CD4-positive, alpha-beta T cell treated with Interleukin-4 for 4 hours (primary cell): ENCODE measurements at regions not wholly inside any gene's neighbourhood (a gene's known extent, or its start where the extent isn't known, plus 50 kb on each side); places are given as distances from the start of the nearest gene placed in this dataset.
"Not testable (repeated sequence)": the region's sequence is repeated elsewhere in the genome, so short reads cannot be mapped to it uniquely, and the experiment has no call there.

ENCODE experiments used
- DNase-seq: peaks from one replicate; pipeline ENCODE4 v3.0.0-alpha.2; 2020

DNA sequence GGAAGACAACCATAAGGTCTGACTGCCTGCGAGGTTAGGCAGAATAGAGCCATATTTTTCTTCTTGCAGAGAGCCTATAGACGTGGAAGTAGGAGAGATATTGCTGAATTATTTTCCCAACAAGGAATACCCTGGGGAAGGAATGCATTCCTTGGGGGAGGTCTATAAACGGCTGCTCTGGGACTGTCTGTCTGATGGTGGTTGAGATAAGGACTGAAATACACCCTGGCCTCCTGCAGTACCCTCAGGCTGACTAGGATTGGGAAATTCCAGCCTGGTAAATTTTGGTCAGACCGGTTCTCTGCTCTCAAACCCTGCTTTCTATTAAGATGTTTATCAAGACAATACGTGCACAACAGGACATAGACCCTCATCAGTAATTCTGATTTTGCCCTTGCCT, 617.5 kb upstream of the GRIN3A start:
- no peak for DNase-seq

DNA sequence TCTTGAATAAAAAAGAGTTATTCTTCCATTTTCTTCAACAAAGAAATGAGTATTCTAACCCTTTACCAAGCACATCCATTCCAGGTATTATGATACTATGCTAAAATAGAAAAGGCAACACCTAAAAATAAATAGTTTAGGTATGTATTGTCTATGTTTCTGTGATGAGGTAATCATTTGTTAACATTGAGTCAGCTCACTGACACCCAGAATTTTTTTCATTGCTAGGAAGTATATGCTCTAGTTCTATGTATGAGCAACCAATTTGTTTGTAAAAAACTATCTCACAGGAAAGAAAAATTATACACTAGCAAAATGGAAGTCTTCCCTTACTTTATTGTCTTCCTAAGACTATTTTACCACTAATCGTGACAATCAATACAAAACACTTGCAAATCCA, 615.6 kb upstream of the GRIN3A start:
- no peak for DNase-seq

DNA sequence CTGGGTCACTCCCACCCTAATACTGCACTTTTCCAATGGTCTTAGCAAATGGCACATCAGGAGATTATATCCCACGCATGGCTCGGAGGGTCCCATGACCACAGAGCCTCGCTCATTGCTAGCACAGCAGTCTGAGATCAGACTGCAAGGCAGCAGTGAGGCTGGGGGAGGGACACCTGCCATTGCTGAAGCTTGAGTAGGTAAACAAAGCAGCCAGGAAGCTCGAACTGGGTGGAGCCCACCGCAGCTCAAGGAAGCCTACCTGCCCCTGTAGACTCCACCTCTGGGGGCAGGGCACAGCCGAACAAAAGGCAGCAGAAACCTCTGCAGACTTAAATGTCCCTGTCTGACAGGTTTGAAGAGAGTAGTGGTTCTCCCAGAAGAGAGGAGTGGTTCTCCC, 599.0 kb upstream of the GRIN3A start:
- not testable (repeated sequence) for DNase-seq

DNA sequence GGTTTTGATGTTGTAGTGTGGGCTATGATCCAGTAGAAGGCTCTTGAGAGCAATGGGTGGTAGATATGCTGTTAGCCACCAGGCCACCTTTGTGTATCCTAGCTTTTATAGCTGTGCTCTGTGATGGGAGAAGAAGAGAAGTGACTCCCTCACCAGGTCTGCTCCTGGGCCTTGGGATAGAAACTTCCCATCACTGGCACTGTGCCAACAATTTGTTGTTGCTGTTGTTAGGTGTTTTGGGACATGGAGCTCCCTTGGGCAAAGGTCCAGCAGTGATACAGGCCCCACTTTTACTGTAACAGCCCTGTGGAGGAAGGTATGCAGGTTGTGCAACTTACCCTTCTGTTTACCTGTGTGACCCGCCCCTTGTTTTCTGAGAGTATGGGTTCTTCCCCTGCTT, 570.9 kb upstream of the GRIN3A start:
- DNase-seq = no peak

DNA sequence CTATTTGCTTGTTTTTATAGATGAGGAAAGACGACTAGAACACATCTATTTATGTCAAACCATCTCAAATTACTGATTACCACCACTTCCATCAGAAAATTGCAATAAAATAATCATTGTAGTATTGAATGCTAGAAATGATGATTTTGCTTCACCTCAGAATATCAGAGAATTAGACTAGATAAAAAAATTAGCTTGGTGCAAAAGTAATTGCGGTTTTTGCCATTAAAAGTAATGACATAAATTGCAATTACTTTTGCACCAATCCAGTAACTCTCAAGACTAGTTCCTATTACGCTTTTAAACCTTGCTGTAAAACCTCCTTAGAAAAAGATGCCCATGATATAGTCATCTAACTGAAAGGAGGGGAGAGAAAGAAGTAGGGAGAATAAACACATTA, 556.7 kb upstream of the GRIN3A start:
- no peak for DNase-seq

DNA sequence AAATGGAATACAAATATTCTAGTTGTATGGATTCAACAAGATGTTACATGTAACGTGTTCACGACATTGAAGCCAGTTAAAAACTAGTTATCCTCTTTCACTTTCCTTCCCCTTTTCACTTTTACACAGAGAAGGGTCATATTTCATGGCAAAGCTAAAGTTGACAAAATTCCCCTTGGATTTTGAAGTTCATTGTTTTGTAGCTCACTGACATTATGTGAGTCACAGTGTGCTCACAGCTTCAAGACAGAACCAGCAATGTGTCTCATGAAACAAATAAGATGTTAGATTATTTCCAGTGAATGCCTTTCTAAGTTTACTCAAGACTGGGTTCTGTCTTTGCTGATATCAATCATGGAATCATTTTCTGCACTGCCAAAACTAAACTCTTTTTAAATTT, 535.5 kb upstream of the GRIN3A start:
- DNase-seq = no peak

DNA sequence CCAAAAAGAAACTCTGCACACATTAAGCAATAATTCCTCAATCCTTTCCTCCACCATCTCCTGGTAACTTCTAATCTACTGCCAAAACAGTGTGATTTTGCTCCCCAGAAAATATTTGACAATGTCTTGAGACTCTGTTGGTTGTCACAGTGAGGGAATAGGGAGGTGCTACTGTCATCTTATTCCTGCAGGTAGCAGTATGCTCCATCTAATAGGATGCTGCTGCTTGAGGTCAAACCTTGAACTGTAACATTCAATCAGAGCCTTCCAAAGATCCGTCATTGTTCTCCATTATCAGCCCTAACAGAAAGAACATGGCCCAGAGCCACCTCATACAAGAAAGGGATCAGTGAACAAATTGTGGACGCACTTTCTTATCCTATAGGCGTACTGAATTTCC, 514.7 kb upstream of the GRIN3A start:
- no peak for DNase-seq

DNA sequence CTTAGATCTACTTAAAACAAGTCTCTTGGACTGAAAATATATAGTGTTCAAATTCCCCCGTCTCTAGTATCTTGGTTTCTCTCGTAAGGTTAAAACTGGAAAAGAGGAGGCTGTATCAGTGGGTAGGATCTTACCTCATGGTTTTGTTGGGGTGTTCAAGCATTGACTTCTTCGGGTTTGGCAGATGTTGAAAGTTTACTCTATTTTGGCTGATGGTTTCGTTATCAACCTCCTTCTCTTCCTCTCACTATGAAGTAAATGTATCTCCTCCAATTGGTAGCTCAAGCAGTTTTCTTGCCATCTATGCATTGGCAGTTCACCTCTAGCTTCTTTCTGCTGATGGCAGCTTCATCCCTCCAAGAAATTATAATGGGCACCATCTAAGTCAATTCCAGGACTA, 506.5 kb upstream of the GRIN3A start:
- DNase-seq = no peak

DNA sequence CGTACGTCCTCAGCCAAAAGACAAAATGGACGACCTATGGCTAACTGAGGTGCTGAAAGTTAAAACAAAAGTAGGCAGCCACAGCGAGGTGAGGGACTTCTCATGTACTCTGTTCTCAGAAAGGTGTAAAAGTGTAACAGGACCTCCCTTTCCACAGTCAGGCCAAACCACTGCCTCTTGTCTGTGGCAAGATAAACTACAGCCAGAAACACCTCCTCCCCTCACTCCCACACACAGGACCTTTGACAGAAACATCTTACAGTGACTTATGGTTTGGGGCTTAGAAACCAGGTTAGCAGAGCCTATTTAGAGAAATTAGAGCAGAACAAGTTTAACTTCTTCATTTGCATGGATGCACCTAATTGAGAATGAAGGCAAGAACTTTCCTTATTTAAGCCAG, 499.1 kb upstream of the GRIN3A start:
- DNase-seq = no peak

DNA sequence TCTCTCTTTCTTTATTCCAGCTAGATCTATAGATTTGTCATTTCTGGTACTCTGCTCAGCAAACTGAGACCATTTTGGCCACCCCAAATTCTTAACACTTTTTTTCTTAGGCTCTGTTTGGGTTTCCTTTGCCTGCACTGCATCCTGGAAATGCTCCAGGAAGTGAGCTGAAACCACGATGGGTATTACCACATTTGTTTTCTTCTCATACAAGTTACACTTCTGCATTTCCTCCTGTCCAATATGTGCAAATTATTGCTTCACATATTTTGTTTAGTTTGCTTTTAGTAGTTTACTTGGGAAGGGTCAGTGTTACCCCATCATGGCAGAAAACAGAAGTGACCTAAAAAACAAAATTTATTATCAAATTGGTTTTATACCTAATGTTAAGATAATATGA, 498.6 kb upstream of the GRIN3A start:
- no peak for DNase-seq

DNA sequence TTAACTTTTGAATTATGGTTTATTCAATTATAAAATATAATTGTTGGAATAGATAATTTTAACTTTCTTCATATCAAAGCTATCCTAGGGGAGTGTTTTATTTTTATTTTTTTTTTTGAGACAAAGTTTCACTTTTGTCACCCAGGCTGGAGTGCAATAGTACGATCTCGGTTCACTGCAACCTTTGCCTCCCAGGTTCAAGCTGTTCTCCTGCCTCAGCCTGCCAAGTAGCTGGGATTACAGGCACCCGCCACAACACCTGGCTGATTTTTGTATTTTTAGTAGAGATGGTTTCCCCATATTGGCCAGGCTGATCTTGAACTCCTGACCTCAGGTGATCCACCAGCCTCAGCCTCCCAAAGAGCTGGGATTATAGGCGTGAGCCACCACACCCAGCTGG, 489.0 kb upstream of the GRIN3A start:
- not testable (repeated sequence) for DNase-seq

DNA sequence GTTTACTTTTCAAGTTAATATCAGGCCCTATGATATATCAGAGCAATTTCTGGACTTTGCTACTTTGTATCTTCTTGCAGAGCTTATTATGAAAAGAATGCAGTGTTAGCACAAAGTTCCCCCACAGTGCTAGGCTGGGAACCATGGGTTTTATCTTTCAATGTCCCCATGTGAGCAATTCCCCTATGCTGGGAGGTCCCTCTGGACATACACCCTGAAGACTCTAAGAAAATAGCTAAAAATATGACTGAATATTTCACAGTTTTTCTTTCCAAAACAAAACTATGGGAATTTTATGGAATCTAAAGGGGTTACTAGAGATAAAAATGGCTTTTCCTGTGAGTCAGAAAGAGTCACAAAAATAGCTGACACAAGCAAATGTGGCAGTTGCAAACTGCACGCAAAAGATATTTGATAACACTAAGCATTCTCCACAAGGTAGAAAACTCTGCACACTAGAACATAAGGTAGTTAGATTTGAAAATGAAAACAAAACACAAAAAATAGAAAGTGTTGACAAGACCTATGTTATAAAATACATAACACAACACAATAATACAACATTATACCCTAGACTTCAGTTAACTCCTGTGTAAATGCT, 487.5 kb upstream of the GRIN3A start:
- DNase-seq = no peak

DNA sequence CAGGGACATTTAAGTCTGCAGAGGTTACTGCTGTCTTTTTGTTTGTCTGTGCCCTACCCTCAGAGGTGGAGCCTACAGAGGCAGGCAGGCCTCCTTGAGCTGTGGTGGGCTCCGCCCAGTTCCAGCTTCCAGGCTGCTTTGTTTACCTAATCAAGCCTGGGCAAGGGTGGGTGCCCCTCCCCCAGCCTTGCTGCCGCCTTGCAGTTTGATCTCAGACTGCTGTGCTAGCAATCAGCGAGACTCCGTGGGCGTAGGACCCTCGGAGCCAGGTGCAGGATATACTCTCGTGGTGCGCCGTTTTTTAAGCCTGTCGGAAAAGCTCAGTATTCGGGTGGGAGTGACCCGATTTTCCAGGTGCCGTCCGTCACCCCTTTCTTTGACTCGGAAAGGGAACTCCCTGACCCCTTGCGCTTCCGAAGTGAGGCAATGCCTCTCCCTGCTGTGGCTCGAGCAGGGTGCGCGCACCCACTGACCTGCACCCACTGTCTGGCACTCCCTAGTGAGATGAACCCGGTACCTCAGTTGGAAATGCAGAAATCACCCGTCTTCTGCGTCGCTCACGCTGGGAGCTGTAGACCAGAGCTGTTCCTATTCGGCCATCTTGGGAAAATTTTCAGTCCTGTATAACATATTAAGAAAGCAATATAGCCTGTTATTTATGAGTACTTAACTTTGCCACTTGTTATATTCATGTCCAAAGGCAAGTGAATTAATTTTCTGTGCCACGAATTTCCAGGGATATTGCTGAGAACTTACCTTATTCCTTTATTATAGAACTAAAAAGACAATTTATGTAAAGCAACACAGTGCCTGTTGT, 485.1 kb upstream of the GRIN3A start:
- DNase-seq = not testable (repeated sequence)

DNA sequence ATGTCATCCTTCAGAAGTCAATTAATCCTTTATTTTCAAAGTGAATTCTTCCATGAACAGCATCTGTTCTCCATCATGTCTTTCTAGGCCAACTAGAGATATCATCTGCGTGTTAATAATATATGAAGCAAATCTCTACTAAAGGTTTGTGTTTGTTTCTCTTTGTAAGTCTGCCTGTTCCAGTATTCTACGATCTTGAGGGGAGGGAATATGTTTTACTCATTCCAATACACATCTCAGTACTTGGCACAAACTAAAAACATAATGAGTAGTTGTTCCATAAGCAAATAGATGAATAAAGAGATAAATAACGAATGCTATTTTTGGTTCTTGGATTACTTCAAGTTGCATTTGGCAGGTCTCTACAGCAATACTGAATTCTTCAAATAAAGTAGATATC, 470.7 kb upstream of the GRIN3A start:
- DNase-seq = no peak

DNA sequence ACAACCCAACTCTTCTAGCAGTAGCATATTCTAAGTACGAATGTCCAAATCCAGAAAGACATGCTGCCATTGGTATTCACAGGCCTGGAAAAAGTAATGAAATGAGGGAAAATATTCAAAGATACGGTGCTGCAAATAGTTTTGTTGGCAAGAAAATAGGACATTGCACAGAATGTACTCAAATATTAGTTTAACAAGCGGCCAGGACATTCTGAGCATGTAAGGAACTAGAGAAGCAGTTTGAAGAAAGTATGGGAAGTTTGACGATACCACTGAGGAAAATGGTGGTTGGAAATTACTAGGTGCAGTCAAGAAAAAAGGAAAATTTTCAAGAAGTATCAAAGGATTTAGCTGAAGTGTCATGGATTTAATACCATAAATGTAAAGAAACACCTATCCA, 468.0 kb upstream of the GRIN3A start:
- DNase-seq = no peak

DNA sequence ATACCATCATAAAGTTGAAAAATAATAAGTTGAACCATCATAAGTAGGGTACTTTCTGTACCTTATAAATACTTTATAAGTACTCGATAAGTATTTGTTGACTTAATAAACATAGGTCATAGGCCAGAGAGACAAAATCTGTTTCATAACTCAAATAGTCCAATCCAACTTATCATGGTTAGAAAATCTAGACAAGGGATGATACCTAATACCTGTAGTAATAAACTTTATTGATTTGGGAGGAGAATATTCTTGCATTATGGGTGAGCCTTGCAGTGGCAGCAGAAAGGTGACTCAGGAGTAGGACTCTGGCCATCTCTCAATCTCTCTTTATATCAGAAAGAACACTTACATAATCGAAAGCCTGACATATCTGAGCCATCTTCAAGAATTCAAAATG, 466.8 kb upstream of the GRIN3A start:
- no peak for DNase-seq

DNA sequence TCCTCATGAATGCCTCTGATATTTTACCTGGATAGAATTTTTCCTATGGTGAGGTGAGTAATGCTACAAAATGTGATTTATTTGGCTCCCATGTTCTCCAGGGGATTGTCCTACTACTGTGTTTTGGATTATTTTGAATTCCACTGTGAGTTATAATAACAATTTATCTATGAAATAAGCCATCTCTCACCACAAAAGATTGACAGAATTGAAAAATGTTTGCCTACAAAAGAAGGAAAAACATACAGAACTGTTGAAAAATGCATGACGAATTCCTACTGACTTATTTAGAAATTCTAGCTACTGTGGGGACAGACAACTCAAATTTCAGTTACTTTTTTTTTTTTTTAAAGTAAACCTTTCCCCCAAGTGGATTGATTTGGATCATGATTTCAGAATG, 463.7 kb upstream of the GRIN3A start:
- no peak for DNase-seq

DNA sequence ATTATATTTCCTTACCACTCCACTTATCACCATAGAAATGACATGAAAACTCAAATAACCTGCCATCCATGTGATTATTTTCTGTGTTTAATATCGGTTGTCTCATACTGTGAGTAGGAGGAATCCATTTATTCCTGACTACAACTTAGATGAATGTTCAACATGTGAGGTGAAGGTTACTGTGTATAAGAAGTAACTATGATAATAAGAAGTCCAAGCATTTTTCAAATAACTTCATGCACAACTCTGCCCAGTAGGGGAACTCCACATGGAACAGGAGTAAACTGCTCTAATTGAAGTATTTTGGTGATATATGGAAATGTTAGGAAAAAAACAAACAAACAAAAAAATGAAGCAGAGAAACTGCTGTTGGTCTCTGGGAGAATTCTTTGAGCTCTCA, 447.5 kb upstream of the GRIN3A start:
- DNase-seq = no peak

DNA sequence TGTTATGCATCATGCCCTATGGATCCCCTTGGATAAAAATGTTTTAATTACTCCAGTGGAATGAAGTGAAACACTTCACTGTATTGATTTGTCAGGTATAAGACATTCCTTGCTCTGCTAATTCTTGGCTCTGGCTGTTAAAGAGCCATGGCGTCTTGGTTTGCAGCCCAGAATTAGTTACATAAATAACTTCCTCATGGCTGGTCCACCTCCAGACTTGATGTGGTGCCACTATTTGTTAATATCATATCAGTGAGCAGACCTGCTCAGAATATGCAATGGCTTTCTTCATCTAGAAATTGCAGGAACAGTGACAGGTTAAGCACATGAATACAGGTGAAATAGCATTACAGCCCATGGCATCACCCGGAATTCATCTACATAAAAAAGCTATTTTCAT, 446.9 kb upstream of the GRIN3A start:
- DNase-seq = no peak

DNA sequence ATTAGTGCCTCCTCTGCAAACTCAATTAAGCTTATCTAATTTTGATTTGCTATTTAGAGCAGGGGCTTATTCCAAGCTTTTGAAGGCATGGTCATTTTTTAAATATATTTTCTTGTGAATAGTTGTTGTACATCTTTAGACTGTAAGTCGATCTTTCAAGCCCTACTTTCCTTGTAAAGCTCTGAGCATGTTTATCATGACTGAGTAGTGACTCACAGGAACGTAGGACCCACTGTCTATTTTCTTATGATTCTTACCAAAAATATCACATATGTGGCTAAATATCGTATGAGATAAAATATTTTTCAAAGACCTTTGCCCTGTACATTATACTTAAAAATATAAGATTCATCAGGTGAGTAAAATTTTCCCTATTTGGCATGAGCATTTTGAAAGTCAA, 440.4 kb upstream of the GRIN3A start:
- DNase-seq = no peak

DNA sequence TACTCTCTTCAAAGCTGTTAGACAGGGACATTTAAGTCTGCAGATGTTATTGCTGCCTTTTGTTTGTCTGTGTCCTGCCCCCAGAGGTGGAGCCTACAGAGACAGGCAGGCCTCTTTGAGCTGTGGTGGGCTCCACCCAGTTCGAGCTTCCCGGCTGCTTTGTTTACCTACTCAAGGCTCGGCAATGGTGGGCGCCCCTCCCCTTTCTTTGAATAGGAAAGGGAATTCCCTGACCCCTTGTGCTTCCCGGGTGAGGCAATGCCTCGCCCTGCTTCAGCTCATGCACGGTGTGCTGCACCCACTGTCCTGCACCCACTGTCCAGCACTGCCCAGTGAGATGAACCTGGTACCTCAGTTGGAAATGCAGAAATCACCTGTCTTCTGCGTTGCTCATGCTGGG, 435.8 kb upstream of the GRIN3A start:
- DNase-seq = not testable (repeated sequence)

DNA sequence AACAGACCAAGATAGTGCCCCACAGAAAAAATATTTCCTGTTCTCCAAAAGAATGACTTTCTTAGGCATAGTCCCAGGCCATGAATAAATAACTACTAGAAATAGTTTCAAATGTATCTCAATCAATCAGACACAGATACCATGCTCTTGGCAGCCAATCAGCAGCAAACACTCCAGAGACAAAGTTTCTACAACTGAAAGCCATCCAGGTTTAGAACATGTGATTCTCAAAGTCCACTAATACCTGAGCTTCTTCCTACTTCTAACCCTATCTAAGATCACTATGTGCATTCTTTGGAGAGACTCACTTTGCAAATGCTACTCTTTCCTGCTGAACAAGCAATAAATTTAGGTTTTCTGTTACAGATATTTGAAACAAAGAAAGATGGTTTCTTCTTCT, 425.8 kb upstream of the GRIN3A start:
- DNase-seq = no peak

DNA sequence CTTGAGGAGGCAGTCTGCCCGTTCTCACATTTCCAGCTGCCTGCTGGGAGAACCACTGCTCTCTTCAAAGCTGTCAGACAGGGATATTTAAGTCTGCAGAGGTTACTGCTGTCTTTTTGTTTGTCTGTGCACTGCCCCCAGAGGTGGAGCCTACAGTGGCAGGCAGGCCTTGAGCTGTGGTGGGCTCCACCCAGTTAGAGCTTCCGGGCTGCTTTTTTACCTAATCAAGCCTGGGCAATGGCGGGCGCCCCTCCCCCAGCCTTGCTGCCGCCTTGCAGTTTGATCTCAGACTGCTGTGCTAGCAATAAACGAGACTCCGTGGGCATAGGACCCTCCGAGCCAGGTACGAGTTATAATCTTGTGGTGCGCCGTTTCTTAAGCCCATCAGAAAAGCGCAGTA, 414.6 kb upstream of the GRIN3A start:
- not testable (repeated sequence) for DNase-seq

DNA sequence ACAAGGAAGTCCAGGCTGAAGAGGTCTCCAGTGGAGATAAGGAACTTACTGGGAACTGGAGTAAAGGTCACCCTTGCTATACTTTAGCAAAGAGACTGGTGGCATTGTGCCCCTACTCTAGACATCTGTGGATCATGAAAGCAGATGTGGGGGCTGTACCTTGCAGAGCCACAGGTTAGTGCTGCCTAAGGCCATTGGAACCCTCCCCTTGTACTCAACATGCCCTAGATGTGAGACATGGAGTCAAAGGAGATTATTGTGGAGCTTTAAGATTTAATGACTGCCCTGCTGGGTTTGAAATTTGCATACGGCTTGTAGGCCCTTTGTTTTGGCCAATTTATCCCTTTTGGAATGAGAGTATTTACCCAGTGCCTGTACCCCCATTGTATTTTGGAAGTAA, 397.3 kb upstream of the GRIN3A start:
- DNase-seq = no peak

DNA sequence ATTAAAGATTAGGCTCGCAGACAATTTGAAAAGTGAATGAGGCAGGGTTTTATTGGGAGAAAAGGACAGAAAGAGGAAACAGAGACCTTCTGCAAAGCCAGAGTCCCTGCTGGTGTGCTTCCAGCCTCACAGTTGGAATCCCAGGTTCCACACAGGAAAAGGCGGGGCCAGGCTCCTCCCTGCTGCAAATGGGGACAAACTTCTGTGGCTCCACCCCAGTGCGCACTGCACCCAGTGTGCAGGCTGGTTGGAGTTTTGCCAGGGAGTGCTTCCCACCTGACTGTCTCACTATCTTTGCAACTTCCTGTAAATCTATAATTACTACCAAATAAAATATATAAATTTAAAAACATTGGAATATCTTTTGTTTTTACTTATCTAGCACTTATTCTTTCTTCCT, 386.0 kb upstream of the GRIN3A start:
- DNase-seq = no peak
